NB4 (cell line): ENCODE measurements at regions not wholly inside any gene's neighbourhood (a gene's known extent, or its start where the extent isn't known, plus 50 kb on each side); places are given as distances from the start of the nearest gene placed in this dataset.

Experiments used
- DNase-seq: peaks from one replicate; pipeline ENCODE4 v3.0.0; 2010; ENCODE audit warnings: low read depth
- H3K4me3 ChIP-seq: one replicate; pipeline ENCODE4 v1.5.1; 2011; ENCODE audit warnings: mild to moderate bottlenecking, low read depth, low read length, moderate library complexity
- MYC ChIP-seq: IDR thresholded peaks from 2 replicates; pipeline ENCODE4 v1.6.1; 2011; ENCODE audit warnings: low read depth, low read length
- POLR2A ChIP-seq: IDR thresholded peaks from 2 replicates; pipeline ENCODE4 v1.6.1; 2011; ENCODE audit warnings: mild to moderate bottlenecking; ENCODE audit not compliant: insufficient read length; ENCODE audit errors: extremely low read depth
- TF ChIP-seq, protein P1 (sequence below): IDR thresholded peaks from 2 replicates; pipeline ENCODE4 v1.6.1; 2011; ENCODE audit warnings: low read depth, low read length
- TF ChIP-seq, protein P2 (sequence below): IDR thresholded peaks from one replicate; pipeline ENCODE4 v1.5.1; 2012; ENCODE audit warnings: low read depth, low read length

DNA sequence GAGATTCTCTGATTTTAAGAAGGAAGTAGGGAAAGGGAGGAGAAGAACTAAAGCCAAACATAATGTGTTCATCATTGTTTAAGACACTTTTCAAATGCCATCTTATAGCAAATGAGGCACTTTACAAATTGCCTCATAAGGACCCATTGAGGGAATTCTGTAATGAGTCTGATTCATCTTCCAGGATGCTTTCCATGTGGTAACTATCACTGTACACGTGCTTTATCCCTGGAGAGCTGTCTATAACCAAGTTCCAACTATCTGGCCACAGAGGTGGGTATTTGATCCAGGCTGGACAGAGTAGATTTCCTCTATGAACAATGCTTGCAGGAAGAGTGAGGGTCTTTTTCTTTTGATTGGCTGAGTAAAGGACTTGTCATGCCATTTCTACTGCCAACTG, 183.5 kb upstream of the NFIB start:
- DNase-seq: no peak
- H3K4me3 ChIP-seq: no peak overlapping the region
- TF ChIP-seq, protein P1, sequence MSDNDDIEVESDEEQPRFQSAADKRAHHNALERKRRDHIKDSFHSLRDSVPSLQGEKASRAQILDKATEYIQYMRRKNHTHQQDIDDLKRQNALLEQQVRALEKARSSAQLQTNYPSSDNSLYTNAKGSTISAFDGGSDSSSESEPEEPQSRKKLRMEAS: no peak
- TF ChIP-seq, protein P2, sequence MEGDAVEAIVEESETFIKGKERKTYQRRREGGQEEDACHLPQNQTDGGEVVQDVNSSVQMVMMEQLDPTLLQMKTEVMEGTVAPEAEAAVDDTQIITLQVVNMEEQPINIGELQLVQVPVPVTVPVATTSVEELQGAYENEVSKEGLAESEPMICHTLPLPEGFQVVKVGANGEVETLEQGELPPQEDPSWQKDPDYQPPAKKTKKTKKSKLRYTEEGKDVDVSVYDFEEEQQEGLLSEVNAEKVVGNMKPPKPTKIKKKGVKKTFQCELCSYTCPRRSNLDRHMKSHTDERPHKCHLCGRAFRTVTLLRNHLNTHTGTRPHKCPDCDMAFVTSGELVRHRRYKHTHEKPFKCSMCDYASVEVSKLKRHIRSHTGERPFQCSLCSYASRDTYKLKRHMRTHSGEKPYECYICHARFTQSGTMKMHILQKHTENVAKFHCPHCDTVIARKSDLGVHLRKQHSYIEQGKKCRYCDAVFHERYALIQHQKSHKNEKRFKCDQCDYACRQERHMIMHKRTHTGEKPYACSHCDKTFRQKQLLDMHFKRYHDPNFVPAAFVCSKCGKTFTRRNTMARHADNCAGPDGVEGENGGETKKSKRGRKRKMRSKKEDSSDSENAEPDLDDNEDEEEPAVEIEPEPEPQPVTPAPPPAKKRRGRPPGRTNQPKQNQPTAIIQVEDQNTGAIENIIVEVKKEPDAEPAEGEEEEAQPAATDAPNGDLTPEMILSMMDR: no peak
- TF ChIP-seq POLR2A: no peak
- TF ChIP-seq MYC: no peak

GRCh38 chr9:14488421-14489190, 174.7 kb upstream of the NFIB start:
- TF ChIP-seq MYC (no peak), POLR2A (no peak)
- TF ChIP-seq, protein P1: no peak
- TF ChIP-seq, protein P2: no peak
- no peak for DNase-seq
- no peak overlapping the region for H3K4me3 ChIP-seq

DNA sequence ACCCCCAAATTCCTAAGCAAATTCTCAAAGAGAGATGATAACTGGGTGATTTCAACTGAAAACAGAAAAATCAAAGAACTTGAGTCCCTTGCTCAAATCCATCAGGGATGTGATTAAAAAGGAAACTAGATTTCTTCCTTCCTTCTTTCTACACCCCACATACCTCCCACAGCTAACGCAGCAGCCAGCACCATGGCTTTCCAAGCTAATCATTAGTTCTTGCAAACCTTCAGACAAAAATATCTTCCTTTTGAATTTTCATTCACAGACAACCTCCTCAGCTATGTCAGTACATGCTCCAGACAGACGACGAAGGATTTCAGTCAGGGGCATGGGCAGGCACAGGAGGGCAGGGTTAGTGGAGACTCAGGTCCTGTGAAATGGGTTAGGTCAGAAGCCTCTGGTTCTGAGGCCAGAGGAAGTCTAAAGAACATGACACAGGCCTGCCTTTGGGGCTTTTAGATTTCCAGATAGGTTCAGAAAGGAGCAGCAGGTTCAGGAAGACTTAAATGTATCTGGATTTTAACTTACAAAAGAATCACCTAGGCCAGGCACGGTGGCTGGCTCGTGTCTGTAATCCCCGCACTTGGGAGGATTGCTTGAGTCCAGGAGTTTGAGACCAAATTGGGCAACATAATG, 173.7 kb upstream of the NFIB start:
- TF ChIP-seq, protein P2: no peak
- TF ChIP-seq POLR2A: no peak
- TF ChIP-seq, protein P1: no peak
- no peak for DNase-seq
- H3K4me3 ChIP-seq: no peak overlapping the region

- H3K4me3 ChIP-seq: no peak overlapping the region
- DNase-seq: no peak
- TF ChIP-seq POLR2A (no peak), MYC (no peak)
Measured at GRCh38 chr9:14485366-14485765, 171.4 kb upstream of the NFIB start.

- DNase-seq: no peak
- TF ChIP-seq POLR2A: no peak
- TF ChIP-seq, protein P2: no peak
- TF ChIP-seq MYC: no peak
- TF ChIP-seq, protein P1: no peak
- no peak overlapping the region for H3K4me3 ChIP-seq
Measured at GRCh38 chr9:14482856-14483255, 168.9 kb upstream of the NFIB start.

DNA sequence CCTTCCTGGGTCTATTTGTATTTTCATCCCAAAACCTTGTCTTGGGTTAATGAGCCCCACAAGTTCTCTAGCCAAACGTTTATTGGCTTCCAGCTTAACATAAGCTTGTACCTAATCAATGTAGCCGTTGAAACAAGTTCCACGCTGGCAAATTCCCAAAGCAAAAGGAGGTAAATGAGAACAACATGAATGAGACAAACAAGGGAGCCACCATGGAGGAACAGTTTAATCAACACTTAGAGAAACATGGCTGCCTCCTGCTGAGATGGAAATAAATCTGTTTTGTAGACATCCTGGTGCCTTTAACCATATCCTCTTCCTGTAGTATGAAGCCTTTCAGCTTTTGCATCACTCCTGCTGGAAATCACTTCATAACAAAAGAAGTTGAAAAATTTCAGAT, 166.6 kb upstream of the NFIB start:
- no peak for DNase-seq
- TF ChIP-seq, protein P1: no peak
- TF ChIP-seq, protein P2: no peak
- no peak for TF ChIP-seq POLR2A
- no peak for TF ChIP-seq MYC
- H3K4me3 ChIP-seq: no peak overlapping the region
